Amniotic epithelial cell (primary cell): ENCODE measurements at regions not wholly inside any gene's neighbourhood (a gene's known extent, or its start where the extent isn't known, plus 50 kb on each side); places are given as distances from the start of the nearest gene placed in this dataset.
"Not testable (repeated sequence)": the region's sequence is repeated elsewhere in the genome, so short reads cannot be mapped to it uniquely, and the experiment has no call there.

ENCODE experiments used
- DNase-seq: peaks from one replicate; pipeline ENCODE4 v3.0.0-alpha.2; 2010; ENCODE audit warnings: low read depth

DNA sequence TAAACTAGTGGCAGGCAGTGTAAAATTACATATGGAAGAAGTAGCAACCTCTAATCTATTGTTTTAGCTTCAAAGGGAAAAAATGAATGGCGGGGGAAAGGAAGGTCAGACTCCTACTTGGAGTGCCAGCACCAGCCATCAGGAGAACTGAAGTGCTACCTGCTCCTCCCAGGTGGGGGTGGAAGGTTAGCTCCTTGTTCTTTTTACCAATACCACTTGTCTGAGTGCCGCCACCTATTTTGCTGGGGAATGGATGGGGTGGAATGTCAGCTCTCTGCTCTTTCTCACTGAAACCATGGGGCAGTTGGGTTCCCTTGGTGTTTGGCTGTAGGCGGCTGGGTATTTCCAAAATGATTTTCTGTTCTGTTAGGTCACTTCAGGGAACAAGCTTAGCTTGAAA lies 428.7 kb upstream of the EPHA3 start:
- DNase-seq = no peak

DNA sequence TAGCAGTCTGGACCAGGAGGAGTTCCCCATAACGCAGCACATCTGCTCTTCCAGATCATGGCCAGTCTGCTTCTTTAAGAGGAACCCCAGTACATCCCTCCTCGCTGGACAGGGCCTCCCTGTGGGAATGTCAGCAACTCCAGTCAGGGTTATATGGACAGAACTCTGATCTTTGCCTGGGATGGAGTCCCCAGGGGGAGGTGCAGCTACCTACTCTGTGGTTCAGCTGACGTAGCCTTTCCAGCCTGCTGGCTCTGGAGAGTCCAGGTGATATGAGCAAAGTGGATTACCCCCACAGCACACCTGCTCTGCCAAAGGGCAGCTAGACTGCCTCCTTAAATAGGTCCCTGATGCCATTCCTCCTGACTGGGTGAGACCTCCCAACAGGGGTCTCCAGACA lies 417.1 kb upstream of the EPHA3 start:
- DNase-seq = no peak

GRCh38 chr3:88691081-88691480 lies 416.3 kb upstream of the EPHA3 start:
- no peak for DNase-seq

DNA sequence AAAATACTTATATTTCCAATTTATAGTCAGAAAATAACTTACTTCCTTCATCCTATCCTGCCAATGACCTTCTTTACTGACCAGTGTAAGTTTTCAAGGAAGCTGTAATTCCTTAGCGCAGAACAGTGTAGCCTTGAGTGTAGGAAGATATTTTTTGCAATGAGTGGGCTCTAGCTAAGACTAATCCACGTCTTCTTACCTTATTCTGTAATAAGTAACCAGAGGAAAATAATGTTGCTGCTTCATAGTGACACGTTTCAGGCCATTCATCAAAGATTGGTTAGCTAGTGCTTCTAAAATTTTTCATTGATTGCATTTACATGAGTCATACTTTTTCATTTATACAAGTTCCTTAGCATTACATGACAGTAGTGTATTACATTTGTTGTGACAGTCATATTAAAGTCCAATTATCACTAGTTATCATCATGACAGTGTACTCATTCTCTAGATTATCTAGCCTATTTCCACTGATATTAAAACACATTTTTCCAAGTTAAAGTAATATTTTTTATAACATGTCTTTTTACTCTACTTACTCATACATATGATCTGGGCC lies 403.8 kb upstream of the EPHA3 start:
- DNase-seq = no peak

DNA sequence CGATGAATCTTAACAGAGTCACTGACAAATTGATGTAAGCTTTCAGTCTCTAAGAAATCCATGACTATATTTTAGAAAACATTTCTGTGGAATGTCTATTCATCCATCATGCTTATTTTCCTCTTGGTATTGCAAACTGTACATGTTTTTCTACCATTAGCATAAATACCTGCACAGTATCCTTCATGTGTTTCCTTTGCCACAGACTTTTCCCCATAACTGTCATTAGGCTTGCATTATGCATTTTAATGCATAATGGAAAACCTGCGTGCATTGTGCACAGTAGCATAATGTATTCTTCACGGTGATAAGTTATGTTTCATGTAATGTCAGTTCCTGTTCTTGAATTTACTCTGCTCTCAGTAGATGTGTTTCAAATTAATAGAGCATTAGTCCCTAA lies 403.1 kb upstream of the EPHA3 start:
- DNase-seq = no peak

GRCh38 chr3:88707837-88708236 lies 399.6 kb upstream of the EPHA3 start:
- DNase-seq = no peak

DNA sequence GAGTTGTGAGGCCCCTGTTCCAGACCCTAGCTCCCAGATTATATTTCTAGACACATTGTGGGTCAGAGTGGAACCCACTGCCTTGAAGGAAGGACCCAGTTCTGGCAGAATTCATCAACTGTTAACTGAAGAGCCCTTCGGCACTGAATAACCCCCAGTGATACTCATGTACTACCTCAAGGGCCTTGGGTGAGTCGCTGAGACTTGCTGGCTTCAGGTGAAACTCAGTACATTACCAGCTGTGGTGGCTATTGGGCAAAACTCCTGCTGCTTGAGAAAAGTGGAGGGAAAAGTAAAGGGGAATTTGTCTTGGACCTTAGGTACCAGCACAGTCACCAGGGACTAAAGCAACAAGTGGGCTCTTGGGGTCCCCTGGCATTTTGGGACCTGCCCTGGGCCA lies 394.9 kb upstream of the EPHA3 start:
- no peak for DNase-seq

GRCh38 chr3:88713233-88713691 lies 394.2 kb upstream of the EPHA3 start:
- peak; percentile 85 for DNase-seq

GRCh38 chr3:88725440-88726165 lies 381.8 kb upstream of the EPHA3 start:
- DNase-seq = no peak

GRCh38 chr3:88732186-88732585 lies 375.2 kb upstream of the EPHA3 start:
- no peak for DNase-seq

DNA sequence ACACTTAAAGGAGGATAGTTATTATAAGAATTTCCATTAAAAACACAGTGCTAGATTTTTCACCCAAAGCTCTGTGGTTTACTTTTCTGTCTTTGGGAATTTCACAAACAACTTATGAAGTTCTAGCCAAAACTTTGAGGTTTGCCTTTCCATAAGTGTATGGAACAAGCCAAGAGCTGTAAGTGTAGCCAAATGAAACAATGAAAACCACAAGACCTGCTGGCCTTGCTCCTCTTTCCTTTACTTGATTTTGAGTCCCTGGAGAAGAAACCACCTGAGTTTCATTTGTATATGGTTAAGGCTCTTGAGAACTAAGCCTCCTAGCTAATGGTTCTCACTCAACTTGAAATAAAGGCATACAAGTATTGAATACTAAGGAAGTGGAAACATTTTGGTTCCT lies 365.3 kb upstream of the EPHA3 start:
- no peak for DNase-seq

DNA sequence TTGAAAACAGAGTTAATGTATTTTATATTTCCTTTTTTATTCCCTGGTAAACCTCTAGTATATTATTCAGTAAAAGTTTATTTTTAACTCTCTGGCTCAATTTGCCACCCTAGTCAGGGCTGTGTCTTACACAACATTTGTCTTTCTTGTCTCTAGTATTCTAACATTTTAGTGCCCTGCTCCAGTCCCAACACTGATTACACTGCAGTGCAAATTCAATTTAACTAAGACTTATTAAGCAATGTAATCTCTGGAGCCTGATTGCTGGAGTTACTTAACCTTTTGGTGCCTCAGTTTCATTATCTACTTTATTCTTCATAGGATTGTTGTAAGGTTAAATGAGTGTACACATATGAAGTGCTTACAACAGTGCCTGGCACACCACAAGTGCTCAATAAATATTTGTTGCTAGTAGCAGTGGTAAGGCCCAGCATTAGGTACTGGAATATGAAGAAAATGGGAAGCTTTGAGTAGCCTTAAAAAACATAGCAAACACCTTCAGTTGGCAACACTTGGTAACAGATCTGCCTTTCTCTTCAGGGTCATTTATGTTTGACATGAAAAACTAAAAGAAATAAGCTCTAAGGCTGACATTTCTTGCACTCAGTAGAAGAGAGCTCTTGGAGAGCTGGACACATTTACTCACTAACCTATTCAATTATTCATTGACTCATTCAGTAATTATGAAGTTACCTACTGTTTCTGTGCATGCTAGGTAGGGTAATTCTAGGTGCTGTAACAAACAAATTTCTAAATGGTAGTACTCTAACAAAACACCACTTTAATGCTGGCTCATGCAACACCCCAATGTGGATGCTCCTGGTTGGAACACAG lies 364.5 kb upstream of the EPHA3 start:
- no peak for DNase-seq

GRCh38 chr3:88744896-88745295 lies 362.5 kb upstream of the EPHA3 start:
- no peak for DNase-seq

GRCh38 chr3:88747145-88747544 lies 360.3 kb upstream of the EPHA3 start:
- not testable (repeated sequence) for DNase-seq

DNA sequence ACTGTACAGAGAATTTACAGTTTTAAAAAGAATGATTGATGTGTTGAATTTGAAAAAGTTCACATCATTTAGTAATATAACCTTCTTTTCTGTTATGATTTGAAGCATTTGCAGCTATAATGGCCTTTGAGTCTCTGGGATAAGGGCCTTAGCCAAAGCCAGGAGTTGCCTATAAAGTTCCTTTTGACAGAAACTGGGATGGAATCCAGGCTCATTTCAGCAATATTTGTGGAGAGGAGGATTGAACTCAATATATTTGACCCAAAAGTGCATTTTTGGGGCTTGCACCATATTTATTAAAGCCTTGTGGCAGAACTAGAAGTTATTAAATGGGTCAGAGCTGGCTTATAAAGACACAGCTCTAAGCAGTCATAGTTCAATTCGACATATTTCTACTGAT lies 348.7 kb upstream of the EPHA3 start:
- DNase-seq = peak; percentile 34

- no peak for DNase-seq
Observed at GRCh38 chr3:88767746-88768145, 339.7 kb upstream of the EPHA3 start.

DNA sequence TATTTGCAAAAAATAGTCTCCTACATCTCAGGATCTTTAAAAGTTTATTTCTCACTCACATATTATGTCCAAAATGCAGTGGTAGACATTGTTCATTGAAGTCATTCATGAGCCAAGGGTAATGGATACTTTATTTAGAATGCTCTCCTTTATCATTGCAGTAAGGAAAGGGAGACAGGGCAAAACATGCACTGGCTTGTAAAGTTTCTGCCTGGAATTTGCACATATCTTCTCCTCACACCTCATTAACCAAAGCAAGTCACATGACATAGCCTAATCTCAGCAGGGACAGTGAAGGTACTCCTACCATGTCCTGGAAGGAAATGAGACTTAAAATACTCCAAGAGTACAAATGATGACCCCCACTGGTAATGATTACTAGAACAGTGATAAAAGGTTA lies 333.7 kb upstream of the EPHA3 start:
- DNase-seq = no peak

DNA sequence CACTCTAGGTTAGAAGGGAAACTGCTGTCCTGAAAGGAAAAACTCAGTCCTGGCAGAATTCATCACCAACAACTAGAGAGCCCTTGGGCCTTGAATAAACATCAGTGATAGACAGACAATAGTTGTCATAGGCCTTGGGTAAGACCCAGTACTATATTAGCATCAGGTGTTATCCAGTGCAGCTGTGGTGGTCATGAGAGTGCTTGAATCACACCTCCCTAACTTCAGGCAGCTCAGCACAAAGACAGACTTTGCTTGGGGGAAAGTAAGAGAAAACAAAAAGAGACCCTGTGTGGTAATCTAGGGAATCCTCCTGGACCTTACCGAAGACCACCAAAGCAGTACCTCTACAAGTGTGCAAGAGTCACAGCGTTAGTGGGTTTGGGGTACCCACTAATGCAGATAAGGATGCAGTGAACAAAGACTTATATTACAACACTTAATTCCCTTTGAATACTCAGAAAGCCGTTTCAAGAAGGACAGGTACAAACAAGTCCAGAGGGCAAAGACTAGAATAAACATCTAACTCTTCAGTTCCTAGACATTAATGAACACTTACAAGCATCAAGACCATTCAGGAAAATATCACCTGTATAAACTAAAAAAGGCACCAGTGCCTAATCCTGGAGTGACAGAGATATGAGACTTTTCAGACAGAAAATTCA lies 332.3 kb upstream of the EPHA3 start:
- DNase-seq = no peak

GRCh38 chr3:88779482-88779881 lies 327.9 kb upstream of the EPHA3 start:
- peak; percentile 19 for DNase-seq

DNA sequence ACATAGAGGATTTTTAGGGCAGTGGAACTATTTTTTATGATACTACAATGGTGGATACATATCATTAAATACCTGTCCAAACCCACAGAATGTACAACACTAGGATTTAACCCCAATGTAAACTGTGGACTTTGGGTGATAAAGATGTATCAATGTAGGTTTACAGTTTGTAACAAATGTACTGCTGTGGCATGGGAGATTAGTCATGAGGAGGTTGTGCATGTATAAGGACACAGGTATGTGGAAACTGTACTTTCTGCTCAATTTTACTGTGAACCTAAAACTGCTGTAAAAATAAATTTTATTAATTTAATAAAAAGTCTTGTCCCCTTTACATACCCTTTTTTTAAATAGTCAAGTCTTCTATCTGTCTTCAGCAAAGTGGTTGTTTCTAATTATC lies 322.5 kb upstream of the EPHA3 start:
- no peak for DNase-seq

DNA sequence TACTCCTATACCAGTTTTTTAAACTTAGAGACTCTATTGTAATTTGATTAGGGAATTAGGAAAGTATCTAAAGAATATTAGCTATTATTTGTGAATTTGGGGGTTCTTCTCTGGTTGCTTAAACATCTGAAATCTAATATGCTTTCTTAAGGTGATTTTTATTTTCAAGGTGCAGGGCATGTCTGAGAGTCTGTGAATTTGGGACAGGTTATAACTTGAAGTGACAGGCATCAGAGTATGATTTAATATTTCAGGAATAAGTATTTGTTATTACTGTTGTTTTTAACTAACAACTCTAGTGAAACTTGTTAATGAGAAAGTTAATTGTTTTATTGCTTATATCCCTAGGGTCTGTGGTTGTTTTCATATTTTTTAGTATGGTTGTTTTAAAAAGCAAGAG lies 321.6 kb upstream of the EPHA3 start:
- no peak for DNase-seq

DNA sequence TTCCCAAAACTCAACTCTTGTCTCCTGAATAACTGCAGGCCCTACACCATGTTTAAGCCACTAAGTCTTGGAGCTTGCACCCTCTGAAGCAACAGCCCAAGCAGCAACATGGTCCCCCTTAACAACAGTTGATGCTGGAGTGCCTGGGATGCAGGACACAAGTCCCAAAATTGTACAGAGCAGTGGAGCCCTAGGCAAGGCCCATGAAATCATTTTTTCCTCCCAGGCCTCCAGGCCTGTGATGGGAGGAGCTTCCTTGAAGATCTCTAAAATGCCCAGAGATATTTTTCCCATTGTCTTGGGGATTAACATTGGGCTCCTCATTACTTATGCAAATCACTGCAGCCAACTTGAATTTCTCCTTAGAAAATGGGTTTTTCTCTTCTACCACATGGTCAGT lies 311.9 kb upstream of the EPHA3 start:
- no peak for DNase-seq
